HL-60 (cell line): ENCODE measurements at regions not wholly inside any gene's neighbourhood (a gene's known extent, or its start where the extent isn't known, plus 50 kb on each side); places are given as distances from the start of the nearest gene placed in this dataset.

Experiments used
- DNase-seq, 2 experiments: peaks; one replicate each; pipeline ENCODE4 v3.0.0-alpha.2; 2010 to 2020; ENCODE audit warnings: low read depth in 1 of 2, low spot score in 1 of 2
- H3K27ac ChIP-seq: fragments of 250-450 bp; sonication (Bioruptor Pico); replicated peaks from 2 replicates; pipeline ENCODE4 v1.5.1; 2020; ENCODE audit warnings: mild to moderate bottlenecking, moderate library complexity
- H3K27me3 ChIP-seq: fragments of 250-450 bp; sonication (Bioruptor Pico); 2 replicates; pipeline ENCODE4 v1.5.1; 2021; ENCODE audit warnings: mild to moderate bottlenecking, moderate library complexity; ENCODE audit not compliant: insufficient read depth, poor library complexity, severe bottlenecking
- H3K4me3 ChIP-seq: replicated peaks from 2 replicates; pipeline ENCODE4 v1.5.1; 2011; ENCODE audit warnings: mild to moderate bottlenecking, control low read depth, low read length; ENCODE audit not compliant: insufficient read depth
- CTCF ChIP-seq: IDR thresholded peaks from one replicate; pipeline ENCODE4 v1.5.1; 2011; ENCODE audit warnings: low read length, control low read depth, inconsistent platforms; ENCODE audit not compliant: insufficient read depth
- GABPA ChIP-seq: IDR thresholded peaks from 2 replicates; pipeline ENCODE4 v1.6.1; 2012; ENCODE audit warnings: low read depth
- POLR2AphosphoS5 ChIP-seq: IDR thresholded peaks from 2 replicates; pipeline ENCODE4 v1.6.1; 2012; ENCODE audit warnings: low read depth
- REST ChIP-seq: IDR thresholded peaks from 2 replicates; pipeline ENCODE4 v1.6.1; 2012; ENCODE audit warnings: low read depth; ENCODE audit not compliant: insufficient replicate concordance
- SPI1 ChIP-seq: IDR thresholded peaks from 2 replicates; pipeline ENCODE4 v1.6.1; 2012; ENCODE audit warnings: low read depth, mild to moderate bottlenecking, borderline replicate concordance

- Histone ChIP-seq H3K27me3 (no peaks in the 10 kb centered on the region), H3K4me3 (no peak overlapping the region), H3K27ac (no peak overlapping the region)
- TF ChIP-seq CTCF: no peak
- no peak for DNase-seq
Measured at GRCh38 chr10:64215088-64215487, 693.9 kb downstream of the REEP3 start.

- no peak for DNase-seq
- no peak for TF ChIP-seq POLR2AphosphoS5
- no peak overlapping the region for H3K27ac ChIP-seq
- H3K4me3 ChIP-seq: no peak overlapping the region
- no peaks in the 10 kb centered on the region for H3K27me3 ChIP-seq
Measured at GRCh38 chr10:64219271-64220025, 698.2 kb downstream of the REEP3 start.

- no peak overlapping the region for H3K4me3 ChIP-seq
- H3K27me3 ChIP-seq: no peaks in the 10 kb centered on the region
- DNase-seq: no peak
- H3K27ac ChIP-seq: no peak overlapping the region
- TF ChIP-seq CTCF (no peak), GABPA (no peak), SPI1 (no peak), REST (no peak), POLR2AphosphoS5 (no peak)
Measured at GRCh38 chr10:64234489-64234888, 713.3 kb downstream of the REEP3 start.

GRCh38 chr10:64257704-64258103, 736.5 kb downstream of the REEP3 start:
- no peak for DNase-seq
- TF ChIP-seq REST: no peak
- no peak overlapping the region for H3K4me3 ChIP-seq
- no peak overlapping the region for H3K27ac ChIP-seq
- no peaks in the 10 kb centered on the region for H3K27me3 ChIP-seq

GRCh38 chr10:64261092-64261491, 739.9 kb downstream of the REEP3 start:
- no peak for TF ChIP-seq REST
- DNase-seq: no peak
- H3K27ac ChIP-seq: no peak overlapping the region

More at GRCh38 chr10:64261092-64261491, 739.9 kb downstream of the REEP3 start:
- H3K4me3 ChIP-seq: no peak overlapping the region
- H3K27me3 ChIP-seq: no peaks in the 10 kb centered on the region
